ENCODE measurements at regions not wholly inside any gene's neighbourhood (a gene's known extent, or its start where the extent isn't known, plus 50 kb on each side); places are given as distances from the start of the nearest gene placed in this dataset.

- no TSS peak for BruUV-seq (replicated peaks)
- Histone ChIP-seq H3K27ac (ENCODE audit: low read depth, low read length, poor library complexity, severe bottlenecking) (no peak overlapping the region), H3K27me3 (replicated peaks; ENCODE audit: insufficient read depth, low read depth, low read length, poor library complexity) (no peaks in the 10 kb centered on the region), H3K36me3 (ENCODE audit: insufficient read depth, low read length, poor library complexity, severe bottlenecking) (no peaks in the 10 kb centered on the region), H3K4me1 (ENCODE audit: insufficient read depth, low read length, poor library complexity, severe bottlenecking) (no peaks in the 10 kb centered on the region), H3K4me3 (ENCODE audit: low read depth, low read length, poor library complexity, severe bottlenecking) (no peak overlapping the region), H3K9me3 (ENCODE audit: low read depth, low read length, poor library complexity, severe bottlenecking) (peaks cover 10% of the 10 kb centered on the region)
- TF ChIP-seq EZH2 (IDR thresholded peaks at IDR 0.05; ENCODE audit: borderline replicate concordance, low read depth, low read length, poor library complexity, severe bottlenecking), result no peak
- TF ChIP-seq, protein P1, sequence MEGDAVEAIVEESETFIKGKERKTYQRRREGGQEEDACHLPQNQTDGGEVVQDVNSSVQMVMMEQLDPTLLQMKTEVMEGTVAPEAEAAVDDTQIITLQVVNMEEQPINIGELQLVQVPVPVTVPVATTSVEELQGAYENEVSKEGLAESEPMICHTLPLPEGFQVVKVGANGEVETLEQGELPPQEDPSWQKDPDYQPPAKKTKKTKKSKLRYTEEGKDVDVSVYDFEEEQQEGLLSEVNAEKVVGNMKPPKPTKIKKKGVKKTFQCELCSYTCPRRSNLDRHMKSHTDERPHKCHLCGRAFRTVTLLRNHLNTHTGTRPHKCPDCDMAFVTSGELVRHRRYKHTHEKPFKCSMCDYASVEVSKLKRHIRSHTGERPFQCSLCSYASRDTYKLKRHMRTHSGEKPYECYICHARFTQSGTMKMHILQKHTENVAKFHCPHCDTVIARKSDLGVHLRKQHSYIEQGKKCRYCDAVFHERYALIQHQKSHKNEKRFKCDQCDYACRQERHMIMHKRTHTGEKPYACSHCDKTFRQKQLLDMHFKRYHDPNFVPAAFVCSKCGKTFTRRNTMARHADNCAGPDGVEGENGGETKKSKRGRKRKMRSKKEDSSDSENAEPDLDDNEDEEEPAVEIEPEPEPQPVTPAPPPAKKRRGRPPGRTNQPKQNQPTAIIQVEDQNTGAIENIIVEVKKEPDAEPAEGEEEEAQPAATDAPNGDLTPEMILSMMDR (conservative IDR thresholded peaks at IDR 0.05; ENCODE audit: low read depth, low read length), result no peak
- intact Hi-C loops (cut with micrococcal nuclease; ENCODE audit: unreplicated experiment), result no loop called here
- ChIA-PET CTCF (no interaction called here), POLR2A (ENCODE audit: low non-redundant PET) (no interaction called here)
- no peak for DNase-seq (ENCODE audit: low spot score)
These were observed 94.1 kb upstream of the FST start for GRCh38 chr5:53386341-53386740.

DNA sequence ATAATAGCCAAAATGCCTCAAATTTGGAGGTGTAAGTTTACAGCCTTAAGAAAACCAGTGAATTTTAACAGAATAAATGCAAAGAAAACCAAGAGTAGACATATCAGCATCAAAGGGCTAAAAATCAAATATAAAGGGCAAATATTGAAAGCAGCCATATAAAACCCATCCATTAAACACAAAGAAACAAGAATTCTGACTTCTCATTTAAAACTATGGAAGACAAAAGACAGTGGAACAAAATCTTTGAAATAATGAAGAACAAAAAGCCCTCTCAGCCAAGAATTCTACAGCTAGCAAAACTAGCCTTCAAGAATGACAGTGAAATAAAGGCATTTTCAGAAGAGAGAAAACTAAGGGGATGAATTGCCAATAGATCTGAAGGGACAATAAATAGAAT, 91.3 kb upstream of the FST start:
- no peak for DNase-seq (ENCODE audit: low spot score)
- Histone ChIP-seq H3K27me3 (replicated peaks; ENCODE audit: insufficient read depth, low read depth, low read length, poor library complexity) (no peaks in the 10 kb centered on the region), H3K36me3 (ENCODE audit: insufficient read depth, low read length, poor library complexity, severe bottlenecking) (no peaks in the 10 kb centered on the region), H3K9me3 (ENCODE audit: low read depth, low read length, poor library complexity, severe bottlenecking) (peaks cover 10% of the 10 kb centered on the region), H3K4me1 (ENCODE audit: insufficient read depth, low read length, poor library complexity, severe bottlenecking) (no peaks in the 10 kb centered on the region), H3K27ac (ENCODE audit: low read depth, low read length, poor library complexity, severe bottlenecking) (no peak overlapping the region), H3K4me3 (ENCODE audit: low read depth, low read length, poor library complexity, severe bottlenecking) (no peak overlapping the region)
- CTCF ChIA-PET, result no interaction called here
- no TSS peak for BruUV-seq (replicated peaks)
- POLR2A ChIA-PET (ENCODE audit: low non-redundant PET), result no interaction called here
- no peak for TF ChIP-seq EZH2 (IDR thresholded peaks at IDR 0.05; ENCODE audit: borderline replicate concordance, low read depth, low read length, poor library complexity, severe bottlenecking)
- TF ChIP-seq, protein P1 (conservative IDR thresholded peaks at IDR 0.05; ENCODE audit: low read depth, low read length), result no peak
- intact Hi-C loops (cut with micrococcal nuclease; ENCODE audit: unreplicated experiment), result no loop called here

- no peak for DNase-seq (ENCODE audit: low spot score)
- intact Hi-C loops (cut with micrococcal nuclease; ENCODE audit: unreplicated experiment), result no loop called here
- no peaks in the 10 kb centered on the region for H3K27me3 ChIP-seq (replicated peaks; ENCODE audit: insufficient read depth, low read depth, low read length, poor library complexity)
- no peaks in the 10 kb centered on the region for H3K4me1 ChIP-seq (ENCODE audit: insufficient read depth, low read length, poor library complexity, severe bottlenecking)
- no TSS peak for BruUV-seq (replicated peaks)
- H3K36me3 ChIP-seq (ENCODE audit: insufficient read depth, low read length, poor library complexity, severe bottlenecking), result no peaks in the 10 kb centered on the region
- TF ChIP-seq, protein P1 (conservative IDR thresholded peaks at IDR 0.05; ENCODE audit: low read depth, low read length), result no peak
- no peak for TF ChIP-seq EZH2 (IDR thresholded peaks at IDR 0.05; ENCODE audit: borderline replicate concordance, low read depth, low read length, poor library complexity, severe bottlenecking)
- no peak overlapping the region for H3K27ac ChIP-seq (ENCODE audit: low read depth, low read length, poor library complexity, severe bottlenecking)
- CTCF ChIA-PET, result no interaction called here
- no peak overlapping the region for H3K4me3 ChIP-seq (ENCODE audit: low read depth, low read length, poor library complexity, severe bottlenecking)
- peaks cover 10% of the 10 kb centered on the region for H3K9me3 ChIP-seq (ENCODE audit: low read depth, low read length, poor library complexity, severe bottlenecking)
- POLR2A ChIA-PET (ENCODE audit: low non-redundant PET), result no interaction called here
These were observed 88.4 kb upstream of the FST start for GRCh38 chr5:53392073-53392472.
